Ascending aorta (tissue), 2 donors: ENCODE measurements at regions not wholly inside any gene's neighbourhood (a gene's known extent, or its start where the extent isn't known, plus 50 kb on each side); places are given as distances from the start of the nearest gene placed in this dataset.

Experiments used
- DNase-seq, 2 donors: peaks; one replicate each; pipeline ENCODE4 v3.0.0-alpha.2; 2019; ENCODE audit warnings: low spot score in 2 of 2
- H3K27ac ChIP-seq, 2 donors: fragments of 200-600 bp; sonication (generic); one replicate each; pipeline ENCODE4 v1.5.1; 2016 to 2017; ENCODE audit warnings: mild to moderate bottlenecking in 1 of 2
- H3K27me3 ChIP-seq: fragments of 200-600 bp; sonication (generic); one replicate; pipeline ENCODE4 v1.5.1; 2017
- H3K36me3 ChIP-seq, 2 donors: fragments of 200-600 bp; sonication (generic); one replicate each; pipeline ENCODE4 v1.5.1; 2016
- H3K4me1 ChIP-seq, 2 donors: fragments of 200-600 bp; sonication (generic); one replicate each; pipeline ENCODE4 v1.5.1; 2016 to 2017; ENCODE audit warnings: mild to moderate bottlenecking in 1 of 2
- H3K4me3 ChIP-seq, 2 donors: fragments of 200-600 bp; sonication (generic); one replicate each; pipeline ENCODE4 v1.5.1; 2016 to 2017; ENCODE audit warnings: mild to moderate bottlenecking in 1 of 2
- H3K9me3 ChIP-seq, 2 donors: fragments of 200-600 bp; sonication (generic); one replicate each; pipeline ENCODE4 v1.5.1; 2016
- intact Hi-C: fragments of 100-400 bp; cut with DNase I; formaldehyde crosslinking; loops from one replicate; pipeline ENCODE4 v1.15.1; 2023
- TF ChIP-seq, protein P1 (sequence below), 3 experiments: fragments of 200-600 bp in 2 of 3; fragments of 450-650 bp in 1 of 3; sonication (generic) in 2 of 3; IDR thresholded peaks; one replicate each; pipeline ENCODE4 v1.5.1; 2016 to 2019; ENCODE audit warnings: antibody characterized with exemption in 3 of 3, mild to moderate bottlenecking in 1 of 3, moderate library complexity in 1 of 3

DNA sequence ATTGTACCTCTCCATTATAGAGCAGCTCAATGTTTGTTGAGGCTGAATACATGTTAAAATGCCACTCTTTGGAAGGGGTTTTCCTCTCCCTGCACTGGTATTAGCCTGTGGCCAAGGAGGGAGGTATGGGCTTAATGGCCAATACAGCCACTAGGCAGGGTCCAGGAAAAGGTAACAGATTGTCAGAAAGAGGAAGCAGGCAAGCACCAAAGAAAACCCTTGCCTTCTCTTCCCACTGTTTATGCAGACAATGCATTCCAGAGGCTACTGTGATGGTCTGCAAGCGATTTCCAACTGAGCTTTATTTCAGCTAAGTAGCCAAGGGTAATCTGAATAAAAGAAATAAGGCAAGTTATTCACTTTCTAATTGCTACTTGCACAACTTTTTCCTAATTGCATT, 95.3 kb upstream of the SLC27A6 start:
- H3K4me3 ChIP-seq, result no peak overlapping the region
- no peaks in the 10 kb centered on the region for H3K27me3 ChIP-seq
- H3K27ac ChIP-seq, result no peak overlapping the region
- H3K36me3 ChIP-seq, result no peaks in the 10 kb centered on the region
- intact Hi-C loops, result no loop called here
- DNase-seq, result no peak
- TF ChIP-seq, protein P1, sequence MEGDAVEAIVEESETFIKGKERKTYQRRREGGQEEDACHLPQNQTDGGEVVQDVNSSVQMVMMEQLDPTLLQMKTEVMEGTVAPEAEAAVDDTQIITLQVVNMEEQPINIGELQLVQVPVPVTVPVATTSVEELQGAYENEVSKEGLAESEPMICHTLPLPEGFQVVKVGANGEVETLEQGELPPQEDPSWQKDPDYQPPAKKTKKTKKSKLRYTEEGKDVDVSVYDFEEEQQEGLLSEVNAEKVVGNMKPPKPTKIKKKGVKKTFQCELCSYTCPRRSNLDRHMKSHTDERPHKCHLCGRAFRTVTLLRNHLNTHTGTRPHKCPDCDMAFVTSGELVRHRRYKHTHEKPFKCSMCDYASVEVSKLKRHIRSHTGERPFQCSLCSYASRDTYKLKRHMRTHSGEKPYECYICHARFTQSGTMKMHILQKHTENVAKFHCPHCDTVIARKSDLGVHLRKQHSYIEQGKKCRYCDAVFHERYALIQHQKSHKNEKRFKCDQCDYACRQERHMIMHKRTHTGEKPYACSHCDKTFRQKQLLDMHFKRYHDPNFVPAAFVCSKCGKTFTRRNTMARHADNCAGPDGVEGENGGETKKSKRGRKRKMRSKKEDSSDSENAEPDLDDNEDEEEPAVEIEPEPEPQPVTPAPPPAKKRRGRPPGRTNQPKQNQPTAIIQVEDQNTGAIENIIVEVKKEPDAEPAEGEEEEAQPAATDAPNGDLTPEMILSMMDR (IDR thresholded peaks at IDR 0.05), result no peak
- no peaks in the 10 kb centered on the region for H3K9me3 ChIP-seq
- peaks cover 0 to 4% of the 10 kb centered on the region in 2 donors for H3K4me1 ChIP-seq

DNA sequence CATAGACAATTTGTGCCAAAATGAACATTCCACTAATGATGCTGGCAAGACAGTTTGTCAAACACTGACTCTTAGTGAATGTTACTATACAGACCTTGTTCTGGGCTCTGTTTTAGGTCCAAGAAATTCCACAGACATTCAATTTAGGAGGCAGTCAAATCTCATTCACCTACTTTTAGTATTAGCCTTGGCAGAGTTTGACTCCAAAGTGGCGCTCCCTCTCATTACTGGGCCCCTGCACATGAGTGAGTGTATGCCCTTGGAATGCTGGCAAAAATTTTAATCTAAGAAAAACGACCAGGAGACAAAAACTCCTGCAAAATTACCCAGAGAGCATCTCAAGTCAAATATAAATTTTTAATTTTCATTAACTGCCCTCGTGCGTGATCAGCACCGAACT, 94.9 kb upstream of the SLC27A6 start:
- DNase-seq, result no peak
- H3K27me3 ChIP-seq, result no peaks in the 10 kb centered on the region
- no peaks in the 10 kb centered on the region for H3K36me3 ChIP-seq
- H3K27ac ChIP-seq, result no peak overlapping the region
- no peak overlapping the region for H3K4me3 ChIP-seq
- TF ChIP-seq, protein P1 (IDR thresholded peaks at IDR 0.05), result no peak
- intact Hi-C loops, result no loop called here
- no peaks in the 10 kb centered on the region for H3K9me3 ChIP-seq
- peaks cover 0 to 4% of the 10 kb centered on the region in 2 donors for H3K4me1 ChIP-seq

DNA sequence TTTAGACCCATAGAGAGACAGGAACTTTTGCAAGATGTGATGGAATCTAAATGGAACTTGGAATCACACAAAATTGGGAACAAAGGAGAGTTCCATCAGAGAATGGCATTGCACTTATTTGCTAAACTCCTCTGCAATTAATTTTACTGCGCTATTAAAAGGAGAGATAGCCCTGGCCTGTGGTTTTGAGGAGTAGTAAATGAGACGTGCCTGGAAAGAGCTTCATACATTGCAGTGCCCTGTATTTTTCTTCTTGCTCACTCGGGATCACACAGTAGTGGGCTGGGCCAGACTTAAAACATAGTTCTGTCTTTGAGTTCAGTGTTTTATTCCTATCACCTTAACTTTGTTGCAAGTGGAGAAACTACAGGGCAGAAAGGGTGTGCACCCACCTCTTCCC, 94.4 kb upstream of the SLC27A6 start:
- intact Hi-C loops, result no loop called here
- TF ChIP-seq, protein P1 (IDR thresholded peaks at IDR 0.05), result no peak
- Histone ChIP-seq H3K27ac (no peak overlapping the region), H3K27me3 (no peaks in the 10 kb centered on the region), H3K9me3 (no peaks in the 10 kb centered on the region), H3K4me3 (no peak overlapping the region), H3K36me3 (no peaks in the 10 kb centered on the region), H3K4me1 (peaks cover 0 to 4% of the 10 kb centered on the region in 2 donors)
- no peak for DNase-seq

DNA sequence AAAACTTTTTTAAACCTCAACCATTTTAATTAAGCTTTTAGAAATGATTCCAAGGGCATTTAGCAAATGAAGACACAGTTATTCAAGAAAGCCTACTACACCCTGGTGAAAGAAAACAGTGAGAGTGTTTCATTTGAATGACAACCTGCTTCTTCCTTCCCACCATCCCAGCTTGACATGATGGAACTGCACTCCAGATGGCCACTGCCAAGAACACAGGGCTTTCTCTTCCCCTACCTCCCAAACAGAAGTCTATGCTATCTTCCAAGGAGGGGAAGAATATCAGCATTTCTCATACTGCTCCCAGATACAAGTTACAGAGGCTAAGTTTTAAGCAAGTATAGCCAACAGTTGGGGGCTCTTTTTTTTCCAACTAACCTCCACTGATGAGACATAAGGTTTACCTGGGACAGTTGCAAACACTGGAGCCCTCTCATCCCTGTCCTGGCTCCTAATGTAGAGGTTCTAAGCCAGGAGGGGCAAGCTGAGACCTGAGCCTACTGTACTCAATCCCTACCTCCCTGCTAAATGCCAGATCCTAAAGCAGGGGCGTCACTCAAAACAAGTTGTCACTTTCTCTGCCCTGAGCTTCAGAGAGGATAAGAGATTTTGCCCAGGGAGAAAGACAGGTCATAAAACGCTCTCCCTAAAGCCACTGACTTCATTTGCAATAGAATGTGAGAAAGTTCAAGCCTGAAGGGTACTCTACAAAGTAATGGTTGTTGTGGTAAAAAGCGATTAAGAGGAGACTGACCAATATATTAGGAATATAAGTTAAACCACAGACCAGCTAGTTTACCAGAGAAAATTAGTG, 88.5 kb upstream of the SLC27A6 start:
- Histone ChIP-seq H3K4me1 (no peaks in the 10 kb centered on the region), H3K27me3 (no peaks in the 10 kb centered on the region), H3K4me3 (no peak overlapping the region), H3K36me3 (no peaks in the 10 kb centered on the region), H3K27ac (no peak overlapping the region), H3K9me3 (no peaks in the 10 kb centered on the region)
- TF ChIP-seq, protein P1 (IDR thresholded peaks at IDR 0.05), result no peak
- DNase-seq, result no peak
- intact Hi-C loops, result no loop called here

DNA sequence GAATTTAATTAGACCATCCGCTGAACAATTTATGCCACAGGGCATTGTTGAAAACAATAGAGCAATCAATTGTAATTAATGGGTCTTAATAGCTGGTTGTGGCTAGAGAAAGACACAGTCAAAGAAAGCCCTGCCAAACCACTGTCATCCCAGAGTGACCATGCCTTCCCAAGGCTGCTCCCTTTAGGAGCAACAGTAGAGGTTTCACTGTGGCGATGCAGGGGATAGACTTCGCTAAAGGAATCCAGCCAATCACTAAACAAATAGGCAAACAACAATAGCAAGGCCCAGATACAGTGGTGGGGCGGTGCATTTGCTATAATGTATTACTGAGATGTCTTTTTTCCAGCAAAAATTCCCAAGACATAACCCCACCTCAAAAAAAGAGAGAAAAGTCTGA, 87.8 kb upstream of the SLC27A6 start:
- H3K27me3 ChIP-seq, result no peaks in the 10 kb centered on the region
- TF ChIP-seq, protein P1 (IDR thresholded peaks at IDR 0.05), result no peak
- no peaks in the 10 kb centered on the region for H3K4me1 ChIP-seq
- DNase-seq, result no peak
- H3K4me3 ChIP-seq, result no peak overlapping the region
- H3K27ac ChIP-seq, result no peak overlapping the region
- intact Hi-C loops, result no loop called here
- H3K9me3 ChIP-seq, result no peaks in the 10 kb centered on the region
- no peaks in the 10 kb centered on the region for H3K36me3 ChIP-seq
